OCI-M2 (cell line): ENCODE measurements at regions not wholly inside any gene's neighbourhood (a gene's known extent, or its start where the extent isn't known, plus 50 kb on each side); places are given as distances from the start of the nearest gene placed in this dataset.
"Not testable (repeated sequence)": the region's sequence is repeated elsewhere in the genome, so short reads cannot be mapped to it uniquely, and the experiment has no call there.

Experiments used
- DNase-seq: peaks from one replicate; lab custom pipeline; 2025; ENCODE audit not compliant: unreplicated experiment; lab: John Stamatoyannopoulos, UW

GRCh38 chr13:22915442-22916082, 265.2 kb upstream of the SGCG start:
- DNase-seq = no peak

GRCh38 chr13:22916276-22916675, 264.5 kb upstream of the SGCG start:
- DNase-seq = not testable (repeated sequence)

- DNase-seq = no peak
Measured at GRCh38 chr13:22925881-22926747, 254.7 kb upstream of the SGCG start.

GRCh38 chr13:22926748-22927400, 253.9 kb upstream of the SGCG start:
- DNase-seq = no peak

- DNase-seq = not testable (repeated sequence)
Measured at GRCh38 chr13:22927845-22928244, 252.9 kb upstream of the SGCG start.

- DNase-seq = no peak
Measured at GRCh38 chr13:22929381-22930126, 251.2 kb upstream of the SGCG start.

GRCh38 chr13:22931576-22931975, 249.2 kb upstream of the SGCG start:
- no peak for DNase-seq

- DNase-seq = not testable (repeated sequence)
Measured at GRCh38 chr13:22932632-22933412, 248.0 kb upstream of the SGCG start.

- DNase-seq = no peak
Measured at GRCh38 chr13:22933571-22934181, 247.1 kb upstream of the SGCG start.

GRCh38 chr13:22934744-22935523, 245.8 kb upstream of the SGCG start:
- no peak for DNase-seq

GRCh38 chr13:22936228-22936627, 244.6 kb upstream of the SGCG start:
- DNase-seq = no peak

GRCh38 chr13:22937241-22937640, 243.5 kb upstream of the SGCG start:
- DNase-seq = no peak

- DNase-seq = no peak
Measured at GRCh38 chr13:22937953-22938352, 242.8 kb upstream of the SGCG start.

GRCh38 chr13:22938576-22938975, 242.2 kb upstream of the SGCG start:
- no peak for DNase-seq

- no peak for DNase-seq
Measured at GRCh38 chr13:22939157-22939556, 241.6 kb upstream of the SGCG start.

GRCh38 chr13:22940090-22940710, 240.6 kb upstream of the SGCG start:
- no peak for DNase-seq

GRCh38 chr13:22940736-22941135, 240.0 kb upstream of the SGCG start:
- DNase-seq = no peak

GRCh38 chr13:22941495-22941894, 239.3 kb upstream of the SGCG start:
- DNase-seq = not testable (repeated sequence)

- DNase-seq = not testable (repeated sequence)
Measured at GRCh38 chr13:22942831-22943230, 237.9 kb upstream of the SGCG start.
